SK-N-SH treated with all-trans-retinoic acid at 6 μM for 48 hours (cell line): ENCODE measurements at regions not wholly inside any gene's neighbourhood (a gene's known extent, or its start where the extent isn't known, plus 50 kb on each side); places are given as distances from the start of the nearest gene placed in this dataset.

ENCODE experiments used
- ATAC-seq: fragments of 200-7000 bp; cut with Tn5 transposase; 3 replicates; pipeline ENCODE4 v1.9.1; 2020; ENCODE audit warnings: mild to moderate bottlenecking, moderate library complexity
- BACH2 ChIP-seq: fragments of 250-450 bp; sonication (Bioruptor Pico); IDR thresholded peaks from 2 replicates; pipeline ENCODE4 v1.9.0; 2021; ENCODE audit warnings: mild to moderate bottlenecking, borderline replicate concordance
- CREB5 ChIP-seq: fragments of 250-450 bp; sonication (Bioruptor Pico); IDR thresholded peaks from 2 replicates; pipeline ENCODE4 v1.5.1; 2020; ENCODE audit warnings: low read depth, mild to moderate bottlenecking, moderate library complexity
- CSRNP3 ChIP-seq: fragments of 250-450 bp; sonication (Bioruptor Pico); IDR thresholded peaks from 2 replicates; pipeline ENCODE4 v1.5.1; 2021; ENCODE audit warnings: mild to moderate bottlenecking, moderate library complexity
- OSR1 ChIP-seq: fragments of 250-450 bp; sonication (Bioruptor Pico); IDR thresholded peaks from 2 replicates; pipeline ENCODE4 v1.8.0; 2022; ENCODE audit warnings: moderate library complexity, mild to moderate bottlenecking, inconsistent platforms
- PATZ1 ChIP-seq: fragments of 250-450 bp; sonication (Bioruptor Pico); IDR thresholded peaks from 2 replicates; pipeline ENCODE4 v1.8.0; 2020; ENCODE audit warnings: mild to moderate bottlenecking, moderate library complexity, borderline replicate concordance
- POU6F1 ChIP-seq: fragments of 250-450 bp; sonication (Bioruptor Pico); IDR thresholded peaks from 2 replicates; pipeline ENCODE4 v1.8.0; 2021; ENCODE audit warnings: low read depth, mild to moderate bottlenecking, moderate library complexity, borderline replicate concordance
- PPARA ChIP-seq: fragments of 250-450 bp; sonication (Bioruptor Pico); IDR thresholded peaks from 2 replicates; pipeline ENCODE4 v1.5.0; 2020; ENCODE audit warnings: mild to moderate bottlenecking, borderline replicate concordance
- RARB ChIP-seq: fragments of 250-450 bp; sonication (Bioruptor Pico); IDR thresholded peaks from 2 replicates; pipeline ENCODE4 v1.8.0; 2021; ENCODE audit warnings: mild to moderate bottlenecking, moderate library complexity
- SNAI2 ChIP-seq: fragments of 250-450 bp; sonication (Bioruptor Pico); IDR thresholded peaks from 2 replicates; pipeline ENCODE4 v1.5.0; 2020; ENCODE audit warnings: mild to moderate bottlenecking, moderate library complexity
- TCF4 ChIP-seq: fragments of 250-450 bp; sonication (Bioruptor Pico); IDR thresholded peaks from 2 replicates; pipeline ENCODE4 v1.8.0; 2021; ENCODE audit warnings: mild to moderate bottlenecking, moderate library complexity, borderline replicate concordance
- TSHZ2 ChIP-seq: fragments of 250-450 bp; sonication (Bioruptor Pico); IDR thresholded peaks from 2 replicates; pipeline ENCODE4 v1.5.0; 2020; ENCODE audit warnings: mild to moderate bottlenecking, moderate library complexity
- ZC3H10 ChIP-seq: fragments of 250-450 bp; sonication (Bioruptor Pico); IDR thresholded peaks from 2 replicates; pipeline ENCODE4 v1.5.1; 2021; ENCODE audit warnings: mild to moderate bottlenecking, moderate library complexity
- ZFP3 ChIP-seq: fragments of 250-450 bp; sonication (Bioruptor Pico); IDR thresholded peaks from 2 replicates; pipeline ENCODE4 v1.5.0; 2020; ENCODE audit warnings: mild to moderate bottlenecking, moderate library complexity
- ZNF565 ChIP-seq: fragments of 450-650 bp; formaldehyde crosslinking; conservative IDR thresholded peaks from 2 replicates; pipeline ENCODE4 v1.5.0; 2020; ENCODE audit warnings: low read depth, mild to moderate bottlenecking, moderate library complexity
- ZNF8 ChIP-seq: fragments of 450-650 bp; formaldehyde crosslinking; IDR thresholded peaks from 2 replicates; pipeline ENCODE4 v1.5.0; 2020; ENCODE audit warnings: mild to moderate bottlenecking, moderate library complexity

- TF ChIP-seq TSHZ2 (CRISPR knock-in tag) = no peak
- TF ChIP-seq PPARA (CRISPR knock-in tag) = no peak
- TF ChIP-seq TCF4 (CRISPR knock-in tag) = no peak
Measured at GRCh38 chr9:38339087-38339486, 53.4 kb upstream of the ALDH1B1 start (continued).

GRCh38 chr9:38338342-38339018 lies 54.0 kb upstream of the ALDH1B1 start:
- TF ChIP-seq RARB (CRISPR knock-in tag) (no peak), TCF4 (CRISPR knock-in tag) (peak; percentile 20; the same call in 1 of the 2 replicates)
- ATAC-seq = no peak

GRCh38 chr9:38337706-38338264 lies 54.7 kb upstream of the ALDH1B1 start:
- ATAC-seq = no peak
- TF ChIP-seq ZFP3 (CRISPR knock-in tag) (no peak), TSHZ2 (CRISPR knock-in tag) (no peak), RARB (CRISPR knock-in tag) (no peak), CSRNP3 (no peak), ZNF8 (CRISPR knock-in tag) (no peak)

- TF ChIP-seq BACH2 (CRISPR knock-in tag) = no peak
- no peak for TF ChIP-seq ZNF565 (CRISPR knock-in tag)
- TF ChIP-seq TSHZ2 (CRISPR knock-in tag) = no peak
- no peak for TF ChIP-seq OSR1 (CRISPR knock-in tag)
- TF ChIP-seq CSRNP3 = no peak
- TF ChIP-seq CREB5 (CRISPR knock-in tag) = no peak
- no peak for TF ChIP-seq SNAI2 (CRISPR knock-in tag)
- no peak for TF ChIP-seq ZC3H10 (CRISPR knock-in tag)
- TF ChIP-seq PPARA (CRISPR knock-in tag) = no peak
- no peak for TF ChIP-seq PATZ1 (CRISPR knock-in tag)
- no peak for TF ChIP-seq POU6F1
- ATAC-seq = no peak
Measured at GRCh38 chr9:38337181-38337580, 55.3 kb upstream of the ALDH1B1 start.
